H9 (cell line): ENCODE measurements at regions not wholly inside any gene's neighbourhood (a gene's known extent, or its start where the extent isn't known, plus 50 kb on each side); places are given as distances from the start of the nearest gene placed in this dataset.

Source experiments
- DNase-seq: peaks from one replicate; pipeline ENCODE4 v3.0.0-alpha.2; 2017
- H2AFZ ChIP-seq: one replicate; pipeline ENCODE4 v1.6.1; 2013; ENCODE audit warnings: mild to moderate bottlenecking, low read length, control low read depth, moderate library complexity
- H2AK5ac ChIP-seq: 2 replicates; pipeline ENCODE4 v1.6.1; 2013; ENCODE audit warnings: low read length, control low read depth, mixed read lengths; ENCODE audit not compliant: insufficient read length
- H2BK120ac ChIP-seq: one replicate; pipeline ENCODE4 v1.6.1; 2013; ENCODE audit warnings: low read depth, mild to moderate bottlenecking, low read length, control low read depth, inconsistent platforms; ENCODE audit not compliant: poor library complexity, severe bottlenecking
- H2BK12ac ChIP-seq: 2 replicates; pipeline ENCODE4 v1.6.1; 2013; ENCODE audit warnings: low read length, control low read depth, mixed read lengths, low read depth; ENCODE audit not compliant: insufficient read length
- H2BK15ac ChIP-seq: 2 replicates; pipeline ENCODE4 v1.6.1; 2013; ENCODE audit warnings: low read depth, low read length, control low read depth
- H2BK20ac ChIP-seq: one replicate; pipeline ENCODE4 v1.6.1; 2013; ENCODE audit warnings: low read depth, mild to moderate bottlenecking, low read length, control low read depth, inconsistent platforms; ENCODE audit not compliant: poor library complexity, severe bottlenecking
- H2BK5ac ChIP-seq: 2 replicates; pipeline ENCODE4 v1.6.1; 2013; ENCODE audit warnings: low read length, control low read depth, mixed read lengths; ENCODE audit not compliant: insufficient read length
- H3K14ac ChIP-seq: 2 replicates; pipeline ENCODE4 v1.6.1; 2013; ENCODE audit warnings: low read length, control low read depth; ENCODE audit not compliant: insufficient read depth
- H3K18ac ChIP-seq: 2 replicates; pipeline ENCODE4 v1.6.1; 2013; ENCODE audit warnings: low read depth, mild to moderate bottlenecking, mixed read lengths, low read length, control low read depth; ENCODE audit not compliant: insufficient read length
- H3K23ac ChIP-seq: 2 replicates; pipeline ENCODE4 v1.6.1; 2013; ENCODE audit warnings: low read length, control low read depth, mixed read lengths, low read depth; ENCODE audit not compliant: insufficient read length
- H3K23me2 ChIP-seq: 2 replicates; pipeline ENCODE4 v1.6.1; 2013; ENCODE audit warnings: low read depth, mild to moderate bottlenecking, mixed read lengths, low read length, control low read depth; ENCODE audit not compliant: insufficient read length, poor library complexity, severe bottlenecking
- H3K27ac ChIP-seq: 2 replicates; pipeline ENCODE4 v1.5.1; 2013; ENCODE audit warnings: low read length, control low read depth, mixed read lengths, low read depth; ENCODE audit not compliant: insufficient read length
- H3K27me3 ChIP-seq: 2 replicates; pipeline ENCODE4 v1.6.1; 2013; ENCODE audit warnings: low read length, control low read depth, inconsistent platforms; ENCODE audit not compliant: insufficient read depth
- H3K4ac ChIP-seq: 2 replicates; pipeline ENCODE4 v1.6.1; 2013; ENCODE audit warnings: low read depth, mild to moderate bottlenecking, control low read depth, inconsistent platforms, low read length, moderate library complexity
- H3K4me1 ChIP-seq: 2 replicates; pipeline ENCODE4 v1.6.1; 2013; ENCODE audit warnings: low read length, control low read depth, inconsistent platforms; ENCODE audit not compliant: insufficient read depth
- H3K4me2 ChIP-seq: 2 replicates; pipeline ENCODE4 v1.6.1; 2013; ENCODE audit warnings: low read length, control low read depth, mixed read lengths; ENCODE audit not compliant: insufficient read length, insufficient read depth
- H3K56ac ChIP-seq: 2 replicates; pipeline ENCODE4 v1.6.1; 2013; ENCODE audit warnings: low read depth, mild to moderate bottlenecking, mixed read lengths, low read length, control low read depth; ENCODE audit not compliant: insufficient read length
- H3K79me1 ChIP-seq: 2 replicates; pipeline ENCODE4 v1.6.1; 2013; ENCODE audit warnings: low read depth, mild to moderate bottlenecking, moderate library complexity, low read length, control low read depth, inconsistent platforms; ENCODE audit not compliant: insufficient read depth, poor library complexity, severe bottlenecking
- H3K79me2 ChIP-seq: 2 replicates; pipeline ENCODE4 v1.6.1; 2013; ENCODE audit warnings: low read length, control low read depth, inconsistent platforms; ENCODE audit not compliant: insufficient read depth
- H3K9ac ChIP-seq: 2 replicates; pipeline ENCODE4 v1.6.1; 2013; ENCODE audit warnings: low read length, control low read depth, mixed read lengths; ENCODE audit not compliant: insufficient read length; ENCODE audit errors: extremely low read depth
- H3K9me3 ChIP-seq: one replicate; pipeline ENCODE4 v1.6.1; 2013; ENCODE audit warnings: low read depth, low read length, inconsistent platforms; ENCODE audit not compliant: control insufficient read depth
- H3T11ph ChIP-seq: one replicate; pipeline ENCODE4 v1.6.1; 2013; ENCODE audit warnings: mild to moderate bottlenecking, low read length, control low read depth, inconsistent platforms
- H4K20me1 ChIP-seq: one replicate; pipeline ENCODE4 v1.6.1; 2013; ENCODE audit not compliant: control insufficient read depth, insufficient read length, insufficient read depth
- H4K5ac ChIP-seq: 2 replicates; pipeline ENCODE4 v1.6.1; 2013; ENCODE audit warnings: low read depth, mild to moderate bottlenecking, mixed read lengths, low read length, control low read depth; ENCODE audit not compliant: insufficient read length
- H4K8ac ChIP-seq: replicated peaks from 2 replicates; pipeline ENCODE4 v1.6.1; 2013; ENCODE audit warnings: low read length, control low read depth, mixed read lengths, low read depth; ENCODE audit not compliant: insufficient read length
- H4K91ac ChIP-seq: 2 replicates; pipeline ENCODE4 v1.6.1; 2013; ENCODE audit warnings: low read depth, mild to moderate bottlenecking, moderate library complexity, mixed read lengths, low read length, control low read depth; ENCODE audit not compliant: insufficient read length
- H3K27ac Mint-ChIP-seq, 3 experiments: 2 replicates in 2 of 3; 3 replicates in 1 of 3; pipeline ENCODE4 v1.8.0; 2020 to 2021; ENCODE audit warnings: mixed read lengths in 3 of 3, mild to moderate bottlenecking in 1 of 3, moderate library complexity in 1 of 3
- H3K27me3 Mint-ChIP-seq: 2 replicates; pipeline ENCODE4 v1.8.0; 2021; ENCODE audit warnings: low read depth, mild to moderate bottlenecking, moderate library complexity, mixed read lengths
- H3K36me3 Mint-ChIP-seq, 3 experiments: 2 replicates in 2 of 3; 3 replicates in 1 of 3; pipeline ENCODE4 v1.8.0; 2020 to 2021; ENCODE audit warnings: low read depth in 3 of 3, mixed read lengths in 3 of 3; ENCODE audit not compliant: insufficient read depth in 1 of 3
- H3K4me1 Mint-ChIP-seq, 2 experiments: 2 replicates each; pipeline ENCODE4 v1.8.0; 2020; ENCODE audit warnings: mixed read lengths in 2 of 2
- H3K4me3 Mint-ChIP-seq, 2 experiments: 2 replicates in 1 of 2; 3 replicates in 1 of 2; pipeline ENCODE4 v1.8.0; 2020 to 2021; ENCODE audit warnings: mild to moderate bottlenecking in 2 of 2, mixed read lengths in 2 of 2, moderate library complexity in 1 of 2
- H3K9me3 Mint-ChIP-seq, 2 experiments: 2 replicates in 1 of 2; 3 replicates in 1 of 2; pipeline ENCODE4 v1.8.0; 2020; ENCODE audit warnings: mild to moderate bottlenecking in 2 of 2, mixed read lengths in 2 of 2, moderate library complexity in 1 of 2
- CTCF ChIP-seq: fragments of 200-600 bp; sonication (generic); conservative IDR thresholded peaks from 3 replicates; pipeline ENCODE4 v1.8.0; 2021; ENCODE audit warnings: antibody characterized with exemption, mild to moderate bottlenecking
- WGBS: extraction: QIAGEN DNeasy Blood & Tissue Kit; methylation state at CpG from one replicate; pipeline ENCODE4 v1.1.7; 2013; ENCODE audit warnings: missing lambda C conversion rate, low lambda C conversion rate, mixed read lengths; ENCODE audit not compliant: insufficient read length; ENCODE audit errors: extremely low coverage; 5-methylcytosine and 5-hydroxymethylcytosine counted together

GRCh38 chr18:50509012-50509411, 50.9 kb upstream of the MAPK4 start:
- no peak overlapping the region for H3K56ac ChIP-seq
- H4K8ac ChIP-seq = no peak overlapping the region
- no peaks in the 10 kb centered on the region; a peak in 1 of 7 replicates for H3K36me3 Mint-ChIP-seq
- no peaks in the 10 kb centered on the region for H3K27me3 ChIP-seq
- H4K5ac ChIP-seq = no peak overlapping the region
- H3K79me1 ChIP-seq = no peaks in the 10 kb centered on the region
- no peak overlapping the region for H3K4ac ChIP-seq
- H4K91ac ChIP-seq = no peak overlapping the region
- no peak overlapping the region for H3K4me3 Mint-ChIP-seq
- H4K20me1 ChIP-seq = no peaks in the 10 kb centered on the region
- H3K23me2 ChIP-seq = no peaks in the 10 kb centered on the region
- no peak overlapping the region for H2BK5ac ChIP-seq
- TF ChIP-seq CTCF = no peak
- peaks cover 0 to 5% of the 10 kb centered on the region in 2 experiments; a peak in 2 of 5 replicates for H3K9me3 Mint-ChIP-seq
- no peak overlapping the region for H2BK12ac ChIP-seq
- no peak overlapping the region for H2AFZ ChIP-seq
- peaks cover 12 to 15% of the 10 kb centered on the region in 2 experiments for H3K4me1 Mint-ChIP-seq
- no peak overlapping the region for H2BK20ac ChIP-seq
- H3K4me1 ChIP-seq = no peaks in the 10 kb centered on the region
- no CpG with 5 or more reads among the region's 4 CpGs for WGBS
- H2AK5ac ChIP-seq = no peak overlapping the region
- DNase-seq = no peak
- no peak overlapping the region for H3K23ac ChIP-seq
- no peak overlapping the region for H3K27ac Mint-ChIP-seq
- H3K27ac ChIP-seq = no peak overlapping the region
- no peak overlapping the region for H2BK15ac ChIP-seq
- no peak overlapping the region for H3K18ac ChIP-seq
- peaks cover 1% of the 10 kb centered on the region for H3K27me3 Mint-ChIP-seq
- H3K14ac ChIP-seq = no peak overlapping the region
- H3K9ac ChIP-seq = no peak overlapping the region
- H3K79me2 ChIP-seq = no peaks in the 10 kb centered on the region
- no peak overlapping the region for H3K4me2 ChIP-seq
- H3K9me3 ChIP-seq = no peaks in the 10 kb centered on the region
- H3T11ph ChIP-seq = no peak overlapping the region
- no peak overlapping the region for H2BK120ac ChIP-seq
